ENCODE measurements at regions not wholly inside any gene's neighbourhood (a gene's known extent, or its start where the extent isn't known, plus 50 kb on each side); places are given as distances from the start of the nearest gene placed in this dataset.

GRCh38 chr11:134752964-134753770 is 341.1 kb upstream of the B3GAT1 start:
- TF ChIP-seq, protein P1, sequence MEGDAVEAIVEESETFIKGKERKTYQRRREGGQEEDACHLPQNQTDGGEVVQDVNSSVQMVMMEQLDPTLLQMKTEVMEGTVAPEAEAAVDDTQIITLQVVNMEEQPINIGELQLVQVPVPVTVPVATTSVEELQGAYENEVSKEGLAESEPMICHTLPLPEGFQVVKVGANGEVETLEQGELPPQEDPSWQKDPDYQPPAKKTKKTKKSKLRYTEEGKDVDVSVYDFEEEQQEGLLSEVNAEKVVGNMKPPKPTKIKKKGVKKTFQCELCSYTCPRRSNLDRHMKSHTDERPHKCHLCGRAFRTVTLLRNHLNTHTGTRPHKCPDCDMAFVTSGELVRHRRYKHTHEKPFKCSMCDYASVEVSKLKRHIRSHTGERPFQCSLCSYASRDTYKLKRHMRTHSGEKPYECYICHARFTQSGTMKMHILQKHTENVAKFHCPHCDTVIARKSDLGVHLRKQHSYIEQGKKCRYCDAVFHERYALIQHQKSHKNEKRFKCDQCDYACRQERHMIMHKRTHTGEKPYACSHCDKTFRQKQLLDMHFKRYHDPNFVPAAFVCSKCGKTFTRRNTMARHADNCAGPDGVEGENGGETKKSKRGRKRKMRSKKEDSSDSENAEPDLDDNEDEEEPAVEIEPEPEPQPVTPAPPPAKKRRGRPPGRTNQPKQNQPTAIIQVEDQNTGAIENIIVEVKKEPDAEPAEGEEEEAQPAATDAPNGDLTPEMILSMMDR (IDR thresholded peaks at IDR 0.05; ENCODE audit: control extremely low read depth, extremely low read depth, low read depth, missing control alignments) = no peak
- POLR2A ChIA-PET = no interaction called here

DNA sequence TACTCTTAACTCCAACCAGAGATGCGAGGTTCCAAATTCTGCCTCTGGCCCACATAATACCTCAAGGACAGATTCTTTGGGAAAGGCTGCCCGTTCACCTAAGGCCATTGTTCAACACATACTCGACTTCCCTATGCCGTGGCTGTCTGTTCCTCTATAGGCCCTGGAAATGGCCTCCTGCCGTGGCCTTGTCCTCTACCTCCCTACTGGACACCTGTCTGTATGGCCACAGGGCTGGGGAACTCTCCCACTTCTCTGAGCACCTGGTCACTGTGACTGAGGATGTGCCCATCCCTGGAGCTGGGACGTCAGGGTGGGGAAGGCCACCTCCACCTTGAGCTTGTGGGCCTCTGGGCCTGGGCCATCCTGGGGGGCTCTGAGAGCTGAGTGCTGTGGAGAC is 340.5 kb upstream of the B3GAT1 start:
- TF ChIP-seq, protein P1 (IDR thresholded peaks at IDR 0.05; ENCODE audit: control extremely low read depth, extremely low read depth, low read depth, missing control alignments) = no peak
- ChIA-PET CTCF (no interaction called here), POLR2A (no interaction called here)
- no peak for DNase-seq (ENCODE audit: extremely low spot score)

More at GRCh38 chr11:134752964-134753770, 341.1 kb upstream of the B3GAT1 start:
- peak; percentile 4 for DNase-seq (ENCODE audit: extremely low spot score)
- CTCF ChIA-PET = no interaction called here

GRCh38 chr11:134751766-134752165 is 339.7 kb upstream of the B3GAT1 start:
- POLR2A ChIA-PET = no interaction called here
- TF ChIP-seq, protein P1 (IDR thresholded peaks at IDR 0.05; ENCODE audit: control extremely low read depth, extremely low read depth, low read depth, missing control alignments) = no peak
- CTCF ChIA-PET = no interaction called here
- peak; percentile 3 for DNase-seq (ENCODE audit: extremely low spot score)

DNA sequence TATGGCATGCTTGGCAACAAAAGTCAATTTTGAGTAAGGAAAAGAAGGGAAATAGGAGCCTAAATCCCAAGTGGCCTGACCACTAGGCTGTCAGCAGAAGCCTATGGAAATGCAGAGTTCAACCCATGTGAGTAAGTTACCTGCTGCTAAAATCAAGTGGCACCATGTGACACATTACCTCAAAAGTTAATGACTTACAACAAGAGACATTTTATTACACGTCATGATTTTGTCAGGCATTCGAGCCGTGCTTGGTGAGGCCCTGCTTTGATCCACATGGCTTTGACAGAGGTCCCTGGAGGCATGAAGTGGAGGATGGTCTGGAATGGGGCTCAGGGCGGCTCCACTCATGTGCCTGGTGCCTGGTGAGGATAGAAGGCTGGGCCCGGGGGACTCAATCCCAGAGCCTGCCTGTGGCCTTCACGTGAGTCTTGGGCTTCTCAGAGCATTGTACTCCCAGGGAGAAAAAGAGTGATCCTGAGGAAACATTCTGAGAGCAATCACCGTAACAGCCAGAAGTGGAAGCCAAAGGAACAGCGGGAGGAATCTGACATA is 339.1 kb upstream of the B3GAT1 start:
- POLR2A ChIA-PET = no interaction called here
- CTCF ChIA-PET = no interaction called here
- no peak for DNase-seq (ENCODE audit: extremely low spot score)
- TF ChIP-seq, protein P1 (IDR thresholded peaks at IDR 0.05; ENCODE audit: control extremely low read depth, extremely low read depth, low read depth, missing control alignments) = no peak

- POLR2A ChIA-PET = no interaction called here
- CTCF ChIA-PET = no interaction called here
- TF ChIP-seq, protein P1 (IDR thresholded peaks at IDR 0.05; ENCODE audit: control extremely low read depth, extremely low read depth, low read depth, missing control alignments) = no peak
- no peak for DNase-seq (ENCODE audit: extremely low spot score)
Measured at GRCh38 chr11:134750619-134751018, 338.6 kb upstream of the B3GAT1 start.

- POLR2A ChIA-PET = no interaction called here
- DNase-seq (ENCODE audit: extremely low spot score) = no peak
- TF ChIP-seq, protein P1 (IDR thresholded peaks at IDR 0.05; ENCODE audit: control extremely low read depth, extremely low read depth, low read depth, missing control alignments) = no peak
- CTCF ChIA-PET = interaction anchor here (1.7 kb wide), 1 partner anchor 22 kb away, joined by 5 read pairs; no protein-coding TSS in a partner anchor
Measured at GRCh38 chr11:134749040-134749839, 337.2 kb upstream of the B3GAT1 start.

Measured in GM10248 (cell line).